HG03565 (cell line): ENCODE measurements at regions not wholly inside any gene's neighbourhood (a gene's known extent, or its start where the extent isn't known, plus 50 kb on each side); places are given as distances from the start of the nearest gene placed in this dataset.

Experiments
- ATAC-seq: cut with Tn5 transposase; IDR thresholded peaks from one replicate; pipeline ENCODE4 v1.9.1; 2021; ENCODE audit warnings: mild to moderate bottlenecking, moderate library complexity; ENCODE audit not compliant: unreplicated experiment

DNA sequence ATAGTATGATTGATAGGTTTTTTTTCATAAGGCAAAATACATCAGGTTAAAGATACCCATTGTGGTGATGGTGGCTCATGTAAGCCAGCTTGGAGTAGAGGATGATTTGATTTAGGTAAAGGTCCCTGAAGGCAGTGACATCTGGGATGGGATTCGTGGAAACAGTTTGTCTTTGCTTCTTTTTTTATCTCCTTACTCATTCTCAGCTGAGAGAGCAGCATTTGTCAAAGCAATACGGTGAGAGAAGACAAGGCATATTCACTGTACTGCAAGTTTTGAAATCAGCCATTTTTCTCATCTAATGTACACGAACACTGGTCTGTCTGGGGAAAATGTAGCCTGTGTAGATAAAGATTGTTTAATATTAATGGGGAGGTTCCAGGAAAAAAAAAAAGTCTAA lies 749.1 kb downstream of the SQOR start:
- no peak for ATAC-seq

DNA sequence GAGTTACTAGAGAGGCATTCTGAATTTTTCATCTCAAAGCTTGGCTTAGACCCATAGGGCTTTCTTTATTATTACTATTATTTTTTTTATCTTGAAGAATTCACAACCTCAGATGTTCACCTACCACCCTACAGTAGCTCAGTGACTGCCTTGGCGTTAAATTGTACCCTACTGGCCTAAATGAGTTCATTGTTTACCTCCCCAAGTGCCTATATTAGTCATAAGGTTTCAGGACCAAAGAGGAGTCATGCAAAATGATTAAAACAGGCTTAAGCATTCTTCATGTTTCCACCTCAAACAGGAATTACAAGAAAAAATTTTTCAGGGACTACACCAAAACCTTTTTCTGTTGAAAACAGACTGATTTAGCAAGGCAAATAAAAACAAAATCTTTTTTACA lies 751.5 kb downstream of the SQOR start:
- ATAC-seq = no peak

- no peak for ATAC-seq
Measured at GRCh38 chr15:46389739-46390138, 754.9 kb downstream of the SQOR start.

GRCh38 chr15:46394463-46394862 lies 759.6 kb downstream of the SQOR start:
- no peak for ATAC-seq

DNA sequence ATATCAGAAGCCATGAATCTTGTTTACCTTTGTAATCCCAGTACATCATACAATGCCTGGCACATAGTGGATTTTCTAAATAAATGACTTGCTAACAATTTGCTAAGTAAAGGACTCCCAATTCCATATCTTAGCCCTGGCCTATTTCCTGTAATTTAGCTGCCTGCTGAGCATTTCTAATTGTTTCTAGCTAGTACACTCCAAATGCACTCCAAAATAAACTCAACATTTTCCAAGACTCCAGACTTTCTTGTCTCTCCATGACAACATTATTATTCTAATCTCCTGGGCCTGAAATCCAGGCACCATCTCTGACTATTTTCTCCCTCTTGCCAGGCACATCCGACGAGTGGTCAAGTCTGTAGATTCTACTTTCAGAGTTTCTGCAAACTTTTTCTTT lies 773.5 kb downstream of the SQOR start:
- ATAC-seq = no peak

- no peak for ATAC-seq
Measured at GRCh38 chr15:46409841-46410301, 775.0 kb downstream of the SQOR start.

GRCh38 chr15:46410705-46411104 lies 775.9 kb downstream of the SQOR start:
- ATAC-seq = no peak

DNA sequence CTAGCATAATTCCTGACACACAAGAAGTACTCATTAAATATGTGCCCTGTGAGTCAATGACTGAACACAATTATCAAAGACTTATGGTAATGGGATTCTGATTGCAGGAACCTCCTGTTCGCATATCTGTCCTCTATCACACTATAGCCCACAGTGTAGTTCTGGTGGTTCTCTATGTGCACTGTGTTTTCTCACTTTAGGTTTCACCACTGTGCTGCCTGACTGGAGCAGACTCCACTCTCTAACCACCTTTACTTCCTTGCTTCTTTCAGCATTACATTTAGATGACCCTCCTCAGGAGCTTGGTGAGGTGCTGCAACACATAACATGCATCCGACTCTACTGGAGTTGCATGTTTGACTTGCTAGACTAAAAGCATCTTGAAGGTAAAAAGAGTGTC lies 777.1 kb downstream of the SQOR start:
- no peak for ATAC-seq

- no peak for ATAC-seq
Measured at GRCh38 chr15:46413799-46414198, 779.0 kb downstream of the SQOR start.

GRCh38 chr15:46416544-46416943 lies 781.7 kb downstream of the SQOR start:
- no peak for ATAC-seq

DNA sequence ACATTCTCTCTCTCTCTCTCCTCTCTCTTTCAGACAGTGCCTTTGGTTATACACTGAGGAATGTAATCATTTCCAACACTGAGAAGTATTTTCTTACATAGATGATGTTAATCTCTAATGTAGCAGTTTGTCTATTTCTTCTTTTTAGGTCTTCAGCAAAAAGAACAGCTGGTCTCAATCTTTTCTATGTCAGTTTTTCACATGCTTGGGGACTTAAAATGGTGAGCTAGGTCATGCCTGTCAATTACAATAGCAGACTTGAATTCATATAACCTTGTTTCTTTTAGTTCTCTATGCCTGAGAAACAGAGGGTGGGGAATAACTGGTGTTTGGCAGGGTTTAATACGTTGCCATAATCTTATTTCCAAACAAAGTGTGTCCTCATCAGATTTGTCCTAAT lies 786.2 kb downstream of the SQOR start:
- ATAC-seq = no peak

- ATAC-seq = no peak
Measured at GRCh38 chr15:46441294-46442062, 806.6 kb downstream of the SQOR start.

DNA sequence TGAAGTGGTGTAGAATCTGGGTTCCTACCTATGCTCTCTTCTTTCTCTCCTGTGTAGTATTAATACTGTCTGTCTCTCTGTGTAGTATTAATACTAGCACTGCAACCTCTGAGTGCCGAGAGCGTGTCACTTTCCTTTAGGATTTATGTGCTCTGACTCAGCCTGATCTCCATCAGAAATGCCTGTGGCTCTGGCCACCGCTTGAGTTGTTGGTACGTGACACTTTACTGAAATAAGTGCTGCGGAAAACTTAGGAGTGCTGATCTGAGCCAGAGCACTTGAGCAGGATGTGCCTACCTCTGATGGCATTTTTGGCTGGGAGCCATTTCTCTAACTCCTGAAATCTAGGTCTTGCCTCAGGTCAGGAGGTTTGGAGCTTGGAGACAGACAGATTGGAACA lies 807.4 kb downstream of the SQOR start:
- ATAC-seq = no peak

GRCh38 chr15:46442901-46443590 lies 808.2 kb downstream of the SQOR start:
- no peak for ATAC-seq

- no peak for ATAC-seq
Measured at GRCh38 chr15:46450112-46450809, 815.4 kb downstream of the SQOR start.

- ATAC-seq = no peak
Measured at GRCh38 chr15:46450810-46451182, 816.0 kb downstream of the SQOR start.

DNA sequence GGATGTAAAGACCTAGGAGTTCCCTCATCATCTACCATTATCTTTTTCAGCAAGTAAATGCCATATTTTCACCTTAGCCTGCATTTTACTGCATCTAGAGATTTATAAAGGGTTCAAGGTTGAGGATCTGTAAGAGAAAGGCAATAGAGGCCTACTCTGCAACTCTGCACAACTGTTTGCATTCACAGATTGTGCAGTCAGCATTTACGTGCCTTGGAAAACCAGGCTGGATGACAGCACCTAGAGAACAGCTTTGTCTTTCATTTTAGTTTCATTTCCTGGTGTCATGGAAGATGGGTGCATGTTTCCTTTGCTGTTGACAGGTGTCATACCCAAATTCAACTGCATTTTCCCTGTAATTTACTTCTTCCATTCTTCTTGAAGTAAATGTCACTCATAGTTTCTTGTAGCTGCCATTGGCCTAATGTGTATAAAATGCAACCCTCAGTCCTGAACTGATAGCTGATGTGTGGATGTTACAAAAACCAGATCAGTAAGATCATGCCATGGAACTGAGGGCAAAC lies 817.5 kb downstream of the SQOR start:
- ATAC-seq = no peak

DNA sequence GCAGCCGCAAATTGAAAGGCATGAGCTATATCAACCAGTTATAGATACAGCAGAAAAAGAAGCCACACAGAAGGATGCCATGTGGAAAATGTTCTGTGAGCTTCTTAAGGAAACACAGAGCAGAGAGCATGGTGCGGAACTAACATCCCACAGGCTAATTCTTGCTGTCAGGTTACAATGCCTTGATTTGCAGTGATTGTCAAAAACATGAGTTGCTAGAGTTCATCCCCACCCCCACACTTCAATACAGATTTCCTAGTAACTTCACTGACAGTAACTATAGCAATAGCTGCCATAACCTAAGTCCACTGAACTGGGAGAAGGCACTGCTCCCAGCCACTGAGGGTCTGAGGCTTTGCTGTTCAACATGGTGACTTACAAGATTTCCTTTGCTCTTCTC lies 821.6 kb downstream of the SQOR start:
- no peak for ATAC-seq

- ATAC-seq = no peak
Measured at GRCh38 chr15:46460431-46461094, 825.7 kb downstream of the SQOR start.

DNA sequence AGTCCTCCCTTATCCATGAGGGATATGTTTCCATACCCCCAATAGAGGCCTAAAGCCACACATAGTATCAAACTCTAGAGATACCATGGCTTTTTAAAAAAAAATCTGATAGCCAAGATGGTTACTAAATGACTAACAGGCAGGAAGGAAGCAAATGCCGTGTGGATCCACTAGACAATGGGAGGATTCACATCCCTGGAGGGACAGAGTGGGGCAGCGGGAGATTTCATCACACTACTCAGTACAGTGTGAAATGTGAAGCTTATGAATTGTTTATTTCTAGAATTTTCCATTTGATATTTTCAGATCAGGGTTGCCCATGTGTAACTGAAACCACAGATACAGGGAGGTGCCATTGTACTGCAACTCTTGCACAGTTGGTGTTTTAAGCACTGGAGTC lies 826.6 kb downstream of the SQOR start:
- ATAC-seq = no peak

DNA sequence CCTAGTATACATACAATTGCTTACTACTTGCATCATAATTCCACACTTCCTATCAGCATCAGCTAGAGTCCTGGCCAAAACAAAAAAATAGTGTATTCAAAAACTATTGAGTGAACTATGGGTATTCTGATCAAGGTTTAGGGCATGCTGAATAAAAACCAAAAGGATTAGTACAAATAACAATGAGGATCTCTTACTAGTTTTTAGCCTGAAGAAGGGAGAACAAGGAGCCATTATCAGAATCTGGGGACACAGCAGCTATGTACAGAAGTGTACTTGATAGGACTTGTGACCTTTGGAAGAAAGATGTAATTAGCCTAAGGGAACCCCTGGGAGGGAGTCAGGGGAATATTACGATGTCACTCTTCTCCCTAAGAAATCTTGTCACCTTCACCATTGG lies 832.2 kb downstream of the SQOR start:
- ATAC-seq = no peak
